ENCODE measurements at regions not wholly inside any gene's neighbourhood (a gene's known extent, or its start where the extent isn't known, plus 50 kb on each side); places are given as distances from the start of the nearest gene placed in this dataset.

GRCh38 chr9:115689331-115689730 lies 464.3 kb upstream of the PAPPA start:
- TF ChIP-seq CTCF (IDR thresholded peaks at IDR 0.05; ENCODE audit: poor library complexity) (no peak), EZH2 (IDR thresholded peaks at IDR 0.05; ENCODE audit: borderline replicate concordance) (no peak)
